WTC11 (cell line): ENCODE measurements at regions not wholly inside any gene's neighbourhood (a gene's known extent, or its start where the extent isn't known, plus 50 kb on each side); places are given as distances from the start of the nearest gene placed in this dataset.

ENCODE experiments used
- ATAC-seq: fragments of 200-7000 bp; cut with Tn5 transposase; 2 replicates; pipeline ENCODE4 v1.10.0; 2021; ENCODE audit warnings: mild to moderate bottlenecking, moderate library complexity
- CTCF ChIA-PET: fragments of 300-600 bp; sonication (Branson Sonifier 250); formaldehyde crosslinking; loops from one replicate; lab custom pipeline; 2021; ENCODE audit warnings: antibody characterized with exemption; lab: Charles Lee
- POLR2A ChIA-PET: fragments of 350-600 bp; sonication (Branson Sonifier 250); formaldehyde crosslinking; loops from one replicate; lab custom pipeline; 2021; ENCODE audit warnings: antibody characterized with exemption; lab: Charles Lee
- DNase-seq: peaks from one replicate; pipeline ENCODE4 v3.0.0; 2021; ENCODE audit warnings: low spot score
- H3K27ac Mint-ChIP-seq: 2 replicates; pipeline ENCODE4 v1.8.0; 2021; ENCODE audit warnings: mixed read lengths
- H3K27me3 Mint-ChIP-seq: 2 replicates; pipeline ENCODE4 v1.8.0; 2021; ENCODE audit warnings: low read depth, mild to moderate bottlenecking, moderate library complexity, mixed read lengths
- H3K36me3 Mint-ChIP-seq: 2 replicates; pipeline ENCODE4 v1.8.0; 2021; ENCODE audit warnings: mixed read lengths
- H3K4me1 Mint-ChIP-seq: 2 replicates; pipeline ENCODE4 v1.8.0; 2022; ENCODE audit warnings: mixed read lengths
- H3K4me3 Mint-ChIP-seq: 2 replicates; pipeline ENCODE4 v1.8.0; 2021; ENCODE audit warnings: mild to moderate bottlenecking, moderate library complexity, mixed read lengths
- H3K9me3 Mint-ChIP-seq: 2 replicates; pipeline ENCODE4 v1.8.0; 2021; ENCODE audit warnings: mixed read lengths
- CREB1 ChIP-seq: sonication (generic); formaldehyde crosslinking; IDR thresholded peaks from 2 replicates; pipeline ENCODE4 v1.8.0; 2023; ENCODE audit warnings: mild to moderate bottlenecking, missing genetic modification reagents
- FOXK1 ChIP-seq: sonication (generic); formaldehyde crosslinking; IDR thresholded peaks from 2 replicates; pipeline ENCODE4 v1.8.0; 2022; ENCODE audit warnings: mild to moderate bottlenecking, moderate library complexity, missing genetic modification reagents
- GRHL2 ChIP-seq: fragments of 250-450 bp; sonication (Bioruptor Pico); IDR thresholded peaks from 2 replicates; pipeline ENCODE4 v1.8.0; 2022; ENCODE audit warnings: mild to moderate bottlenecking, moderate library complexity; ENCODE audit not compliant: insufficient replicate concordance, severe bottlenecking
- HMGA2 ChIP-seq: fragments of 250-450 bp; sonication (Bioruptor Pico); IDR thresholded peaks from 2 replicates; pipeline ENCODE4 v1.4.0; 2021; ENCODE audit warnings: mild to moderate bottlenecking, moderate library complexity
- NFATC4 ChIP-seq: fragments of 250-450 bp; sonication (Bioruptor Pico); IDR thresholded peaks from 2 replicates; pipeline ENCODE4 v1.9.0; 2021; ENCODE audit warnings: mild to moderate bottlenecking
- NFE2L1 ChIP-seq: sonication (generic); formaldehyde crosslinking; IDR thresholded peaks from 2 replicates; pipeline ENCODE4 v1.8.1; 2023; ENCODE audit warnings: missing genetic modification reagents
- NR3C1 ChIP-seq: sonication (generic); formaldehyde crosslinking; conservative IDR thresholded peaks from 2 replicates; pipeline ENCODE4 v1.8.1; 2023; ENCODE audit warnings: low read depth, mild to moderate bottlenecking, missing genetic modification reagents
- PRRX2 ChIP-seq: fragments of 250-450 bp; sonication (Bioruptor Pico); IDR thresholded peaks from 2 replicates; pipeline ENCODE4 v1.8.0; 2021; ENCODE audit warnings: mild to moderate bottlenecking
- ZBTB21 ChIP-seq: sonication (generic); formaldehyde crosslinking; IDR thresholded peaks from 2 replicates; pipeline ENCODE4 v1.8.1; 2023; ENCODE audit warnings: mild to moderate bottlenecking, missing genetic modification reagents, borderline replicate concordance
- ZNF317 ChIP-seq: sonication (generic); formaldehyde crosslinking; IDR thresholded peaks from 2 replicates; pipeline ENCODE4 v1.8.1; 2023; ENCODE audit warnings: low read depth, mild to moderate bottlenecking, moderate library complexity, missing genetic modification reagents, borderline replicate concordance
- ZNF396 ChIP-seq: fragments of 250-450 bp; sonication (Bioruptor Pico); IDR thresholded peaks from 2 replicates; pipeline ENCODE4 v1.8.0; 2021; ENCODE audit warnings: mild to moderate bottlenecking, moderate library complexity, borderline replicate concordance
- ZNF416 ChIP-seq: fragments of 250-450 bp; sonication (Bioruptor Pico); IDR thresholded peaks from 2 replicates; pipeline ENCODE4 v1.9.0; 2021; ENCODE audit warnings: mild to moderate bottlenecking, inconsistent platforms
- TF ChIP-seq, protein P1 (sequence below): sonication (generic); formaldehyde crosslinking; IDR thresholded peaks from 2 replicates; pipeline ENCODE4 v1.8.0; 2023; ENCODE audit warnings: missing genetic modification reagents, mild to moderate bottlenecking, borderline replicate concordance
- TF ChIP-seq, protein P2 (sequence below): sonication (generic); formaldehyde crosslinking; conservative IDR thresholded peaks from 2 replicates; pipeline ENCODE4 v1.8.1; 2022; ENCODE audit warnings: mild to moderate bottlenecking, missing genetic modification reagents
- TF ChIP-seq, protein P3 (sequence below): fragments of 250-450 bp; sonication (Bioruptor Pico); IDR thresholded peaks from 2 replicates; pipeline ENCODE4 v1.8.0; 2021; ENCODE audit warnings: mild to moderate bottlenecking
- TF ChIP-seq, protein P4 (sequence below): sonication (generic); formaldehyde crosslinking; IDR thresholded peaks from 2 replicates; pipeline ENCODE4 v1.8.1; 2022; ENCODE audit warnings: missing genetic modification reagents, borderline replicate concordance
- TF ChIP-seq, protein P5 (sequence below): sonication (generic); formaldehyde crosslinking; IDR thresholded peaks from 2 replicates; pipeline ENCODE4 v1.8.1; 2023; ENCODE audit warnings: mild to moderate bottlenecking, missing genetic modification reagents, moderate library complexity
- TF ChIP-seq, protein P6 (sequence below): fragments of 250-450 bp; sonication (Bioruptor Pico); IDR thresholded peaks from 2 replicates; pipeline ENCODE4 v1.9.0; 2021; ENCODE audit warnings: mild to moderate bottlenecking, borderline replicate concordance
- TF ChIP-seq, protein P7 (sequence below): sonication (generic); formaldehyde crosslinking; IDR thresholded peaks from 2 replicates; pipeline ENCODE4 v1.8.1; 2023; ENCODE audit warnings: mild to moderate bottlenecking, missing genetic modification reagents, borderline replicate concordance
- TF ChIP-seq, protein P8 (sequence below): sonication (generic); formaldehyde crosslinking; IDR thresholded peaks from 2 replicates; pipeline ENCODE4 v1.8.0; 2022; ENCODE audit warnings: mild to moderate bottlenecking, missing genetic modification reagents

DNA sequence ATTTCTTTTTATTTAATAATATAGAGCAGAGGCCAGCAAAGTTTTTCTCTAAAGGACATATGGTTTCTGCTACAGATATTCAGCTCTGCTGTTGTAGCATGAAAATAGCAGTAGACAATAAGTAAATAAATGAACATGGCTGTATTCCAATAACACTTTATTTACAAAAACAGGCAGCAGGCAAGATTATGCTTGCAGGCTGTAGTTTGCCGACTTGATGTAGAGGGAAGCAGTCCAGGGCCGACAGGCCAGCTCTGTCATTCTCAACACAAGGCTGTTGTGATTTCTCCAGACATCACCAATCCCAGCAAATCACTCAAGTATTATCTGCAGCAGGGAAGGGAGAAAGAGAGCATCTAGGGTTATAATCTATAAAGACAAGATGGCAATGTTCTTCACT, 1062.5 kb upstream of the PCDH9 start:
- ChIA-PET POLR2A (no interaction called here), CTCF (no interaction called here)
- Mint-ChIP-seq H3K4me1 (no peaks in the 10 kb centered on the region), H3K27ac (no peak overlapping the region), H3K4me3 (no peak overlapping the region), H3K9me3 (no peaks in the 10 kb centered on the region), H3K27me3 (no peaks in the 10 kb centered on the region), H3K36me3 (no peaks in the 10 kb centered on the region)
- ATAC-seq (no peak), DNase-seq (no peak)
- TF ChIP-seq, protein P1, sequence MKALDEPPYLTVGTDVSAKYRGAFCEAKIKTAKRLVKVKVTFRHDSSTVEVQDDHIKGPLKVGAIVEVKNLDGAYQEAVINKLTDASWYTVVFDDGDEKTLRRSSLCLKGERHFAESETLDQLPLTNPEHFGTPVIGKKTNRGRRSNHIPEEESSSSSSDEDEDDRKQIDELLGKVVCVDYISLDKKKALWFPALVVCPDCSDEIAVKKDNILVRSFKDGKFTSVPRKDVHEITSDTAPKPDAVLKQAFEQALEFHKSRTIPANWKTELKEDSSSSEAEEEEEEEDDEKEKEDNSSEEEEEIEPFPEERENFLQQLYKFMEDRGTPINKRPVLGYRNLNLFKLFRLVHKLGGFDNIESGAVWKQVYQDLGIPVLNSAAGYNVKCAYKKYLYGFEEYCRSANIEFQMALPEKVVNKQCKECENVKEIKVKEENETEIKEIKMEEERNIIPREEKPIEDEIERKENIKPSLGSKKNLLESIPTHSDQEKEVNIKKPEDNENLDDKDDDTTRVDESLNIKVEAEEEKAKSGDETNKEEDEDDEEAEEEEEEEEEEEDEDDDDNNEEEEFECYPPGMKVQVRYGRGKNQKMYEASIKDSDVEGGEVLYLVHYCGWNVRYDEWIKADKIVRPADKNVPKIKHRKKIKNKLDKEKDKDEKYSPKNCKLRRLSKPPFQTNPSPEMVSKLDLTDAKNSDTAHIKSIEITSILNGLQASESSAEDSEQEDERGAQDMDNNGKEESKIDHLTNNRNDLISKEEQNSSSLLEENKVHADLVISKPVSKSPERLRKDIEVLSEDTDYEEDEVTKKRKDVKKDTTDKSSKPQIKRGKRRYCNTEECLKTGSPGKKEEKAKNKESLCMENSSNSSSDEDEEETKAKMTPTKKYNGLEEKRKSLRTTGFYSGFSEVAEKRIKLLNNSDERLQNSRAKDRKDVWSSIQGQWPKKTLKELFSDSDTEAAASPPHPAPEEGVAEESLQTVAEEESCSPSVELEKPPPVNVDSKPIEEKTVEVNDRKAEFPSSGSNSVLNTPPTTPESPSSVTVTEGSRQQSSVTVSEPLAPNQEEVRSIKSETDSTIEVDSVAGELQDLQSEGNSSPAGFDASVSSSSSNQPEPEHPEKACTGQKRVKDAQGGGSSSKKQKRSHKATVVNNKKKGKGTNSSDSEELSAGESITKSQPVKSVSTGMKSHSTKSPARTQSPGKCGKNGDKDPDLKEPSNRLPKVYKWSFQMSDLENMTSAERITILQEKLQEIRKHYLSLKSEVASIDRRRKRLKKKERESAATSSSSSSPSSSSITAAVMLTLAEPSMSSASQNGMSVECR (CRISPR knock-in tag) = no peak
- TF ChIP-seq, protein P2, sequence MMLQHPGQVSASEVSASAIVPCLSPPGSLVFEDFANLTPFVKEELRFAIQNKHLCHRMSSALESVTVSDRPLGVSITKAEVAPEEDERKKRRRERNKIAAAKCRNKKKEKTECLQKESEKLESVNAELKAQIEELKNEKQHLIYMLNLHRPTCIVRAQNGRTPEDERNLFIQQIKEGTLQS = no peak
- no peak for TF ChIP-seq NFE2L1 (CRISPR knock-in tag)
- TF ChIP-seq FOXK1 (CRISPR knock-in tag) = no peak
- TF ChIP-seq ZBTB21 = no peak
- TF ChIP-seq ZNF416 (CRISPR knock-in tag) = no peak
- no peak for TF ChIP-seq GRHL2 (CRISPR knock-in tag)
- TF ChIP-seq CREB1 = no peak
- TF ChIP-seq, protein P3, sequence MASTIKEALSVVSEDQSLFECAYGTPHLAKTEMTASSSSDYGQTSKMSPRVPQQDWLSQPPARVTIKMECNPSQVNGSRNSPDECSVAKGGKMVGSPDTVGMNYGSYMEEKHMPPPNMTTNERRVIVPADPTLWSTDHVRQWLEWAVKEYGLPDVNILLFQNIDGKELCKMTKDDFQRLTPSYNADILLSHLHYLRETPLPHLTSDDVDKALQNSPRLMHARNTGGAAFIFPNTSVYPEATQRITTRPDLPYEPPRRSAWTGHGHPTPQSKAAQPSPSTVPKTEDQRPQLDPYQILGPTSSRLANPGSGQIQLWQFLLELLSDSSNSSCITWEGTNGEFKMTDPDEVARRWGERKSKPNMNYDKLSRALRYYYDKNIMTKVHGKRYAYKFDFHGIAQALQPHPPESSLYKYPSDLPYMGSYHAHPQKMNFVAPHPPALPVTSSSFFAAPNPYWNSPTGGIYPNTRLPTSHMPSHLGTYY (CRISPR knock-in tag) = no peak
- TF ChIP-seq, protein P4, sequence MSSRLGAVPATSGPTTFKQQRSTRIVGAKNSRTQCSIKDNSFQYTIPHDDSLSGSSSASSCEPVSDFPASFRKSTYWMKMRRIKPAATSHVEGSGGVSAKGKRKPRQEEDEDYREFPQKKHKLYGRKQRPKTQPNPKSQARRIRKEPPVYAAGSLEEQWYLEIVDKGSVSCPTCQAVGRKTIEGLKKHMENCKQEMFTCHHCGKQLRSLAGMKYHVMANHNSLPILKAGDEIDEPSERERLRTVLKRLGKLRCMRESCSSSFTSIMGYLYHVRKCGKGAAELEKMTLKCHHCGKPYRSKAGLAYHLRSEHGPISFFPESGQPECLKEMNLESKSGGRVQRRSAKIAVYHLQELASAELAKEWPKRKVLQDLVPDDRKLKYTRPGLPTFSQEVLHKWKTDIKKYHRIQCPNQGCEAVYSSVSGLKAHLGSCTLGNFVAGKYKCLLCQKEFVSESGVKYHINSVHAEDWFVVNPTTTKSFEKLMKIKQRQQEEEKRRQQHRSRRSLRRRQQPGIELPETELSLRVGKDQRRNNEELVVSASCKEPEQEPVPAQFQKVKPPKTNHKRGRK (CRISPR knock-in tag) = no peak
- TF ChIP-seq, protein P5, sequence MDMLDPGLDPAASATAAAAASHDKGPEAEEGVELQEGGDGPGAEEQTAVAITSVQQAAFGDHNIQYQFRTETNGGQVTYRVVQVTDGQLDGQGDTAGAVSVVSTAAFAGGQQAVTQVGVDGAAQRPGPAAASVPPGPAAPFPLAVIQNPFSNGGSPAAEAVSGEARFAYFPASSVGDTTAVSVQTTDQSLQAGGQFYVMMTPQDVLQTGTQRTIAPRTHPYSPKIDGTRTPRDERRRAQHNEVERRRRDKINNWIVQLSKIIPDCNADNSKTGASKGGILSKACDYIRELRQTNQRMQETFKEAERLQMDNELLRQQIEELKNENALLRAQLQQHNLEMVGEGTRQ (CRISPR knock-in tag) = no peak
- TF ChIP-seq, protein P6, sequence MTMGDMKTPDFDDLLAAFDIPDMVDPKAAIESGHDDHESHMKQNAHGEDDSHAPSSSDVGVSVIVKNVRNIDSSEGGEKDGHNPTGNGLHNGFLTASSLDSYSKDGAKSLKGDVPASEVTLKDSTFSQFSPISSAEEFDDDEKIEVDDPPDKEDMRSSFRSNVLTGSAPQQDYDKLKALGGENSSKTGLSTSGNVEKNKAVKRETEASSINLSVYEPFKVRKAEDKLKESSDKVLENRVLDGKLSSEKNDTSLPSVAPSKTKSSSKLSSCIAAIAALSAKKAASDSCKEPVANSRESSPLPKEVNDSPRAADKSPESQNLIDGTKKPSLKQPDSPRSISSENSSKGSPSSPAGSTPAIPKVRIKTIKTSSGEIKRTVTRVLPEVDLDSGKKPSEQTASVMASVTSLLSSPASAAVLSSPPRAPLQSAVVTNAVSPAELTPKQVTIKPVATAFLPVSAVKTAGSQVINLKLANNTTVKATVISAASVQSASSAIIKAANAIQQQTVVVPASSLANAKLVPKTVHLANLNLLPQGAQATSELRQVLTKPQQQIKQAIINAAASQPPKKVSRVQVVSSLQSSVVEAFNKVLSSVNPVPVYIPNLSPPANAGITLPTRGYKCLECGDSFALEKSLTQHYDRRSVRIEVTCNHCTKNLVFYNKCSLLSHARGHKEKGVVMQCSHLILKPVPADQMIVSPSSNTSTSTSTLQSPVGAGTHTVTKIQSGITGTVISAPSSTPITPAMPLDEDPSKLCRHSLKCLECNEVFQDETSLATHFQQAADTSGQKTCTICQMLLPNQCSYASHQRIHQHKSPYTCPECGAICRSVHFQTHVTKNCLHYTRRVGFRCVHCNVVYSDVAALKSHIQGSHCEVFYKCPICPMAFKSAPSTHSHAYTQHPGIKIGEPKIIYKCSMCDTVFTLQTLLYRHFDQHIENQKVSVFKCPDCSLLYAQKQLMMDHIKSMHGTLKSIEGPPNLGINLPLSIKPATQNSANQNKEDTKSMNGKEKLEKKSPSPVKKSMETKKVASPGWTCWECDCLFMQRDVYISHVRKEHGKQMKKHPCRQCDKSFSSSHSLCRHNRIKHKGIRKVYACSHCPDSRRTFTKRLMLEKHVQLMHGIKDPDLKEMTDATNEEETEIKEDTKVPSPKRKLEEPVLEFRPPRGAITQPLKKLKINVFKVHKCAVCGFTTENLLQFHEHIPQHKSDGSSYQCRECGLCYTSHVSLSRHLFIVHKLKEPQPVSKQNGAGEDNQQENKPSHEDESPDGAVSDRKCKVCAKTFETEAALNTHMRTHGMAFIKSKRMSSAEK (CRISPR knock-in tag) = no peak
- no peak for TF ChIP-seq NFATC4 (CRISPR knock-in tag)
- no peak for TF ChIP-seq HMGA2 (CRISPR knock-in tag)
- TF ChIP-seq ZNF396 (CRISPR knock-in tag) = no peak
- TF ChIP-seq ZNF317 (CRISPR knock-in tag) = no peak
- no peak for TF ChIP-seq PRRX2 (CRISPR knock-in tag)
- TF ChIP-seq, protein P7, sequence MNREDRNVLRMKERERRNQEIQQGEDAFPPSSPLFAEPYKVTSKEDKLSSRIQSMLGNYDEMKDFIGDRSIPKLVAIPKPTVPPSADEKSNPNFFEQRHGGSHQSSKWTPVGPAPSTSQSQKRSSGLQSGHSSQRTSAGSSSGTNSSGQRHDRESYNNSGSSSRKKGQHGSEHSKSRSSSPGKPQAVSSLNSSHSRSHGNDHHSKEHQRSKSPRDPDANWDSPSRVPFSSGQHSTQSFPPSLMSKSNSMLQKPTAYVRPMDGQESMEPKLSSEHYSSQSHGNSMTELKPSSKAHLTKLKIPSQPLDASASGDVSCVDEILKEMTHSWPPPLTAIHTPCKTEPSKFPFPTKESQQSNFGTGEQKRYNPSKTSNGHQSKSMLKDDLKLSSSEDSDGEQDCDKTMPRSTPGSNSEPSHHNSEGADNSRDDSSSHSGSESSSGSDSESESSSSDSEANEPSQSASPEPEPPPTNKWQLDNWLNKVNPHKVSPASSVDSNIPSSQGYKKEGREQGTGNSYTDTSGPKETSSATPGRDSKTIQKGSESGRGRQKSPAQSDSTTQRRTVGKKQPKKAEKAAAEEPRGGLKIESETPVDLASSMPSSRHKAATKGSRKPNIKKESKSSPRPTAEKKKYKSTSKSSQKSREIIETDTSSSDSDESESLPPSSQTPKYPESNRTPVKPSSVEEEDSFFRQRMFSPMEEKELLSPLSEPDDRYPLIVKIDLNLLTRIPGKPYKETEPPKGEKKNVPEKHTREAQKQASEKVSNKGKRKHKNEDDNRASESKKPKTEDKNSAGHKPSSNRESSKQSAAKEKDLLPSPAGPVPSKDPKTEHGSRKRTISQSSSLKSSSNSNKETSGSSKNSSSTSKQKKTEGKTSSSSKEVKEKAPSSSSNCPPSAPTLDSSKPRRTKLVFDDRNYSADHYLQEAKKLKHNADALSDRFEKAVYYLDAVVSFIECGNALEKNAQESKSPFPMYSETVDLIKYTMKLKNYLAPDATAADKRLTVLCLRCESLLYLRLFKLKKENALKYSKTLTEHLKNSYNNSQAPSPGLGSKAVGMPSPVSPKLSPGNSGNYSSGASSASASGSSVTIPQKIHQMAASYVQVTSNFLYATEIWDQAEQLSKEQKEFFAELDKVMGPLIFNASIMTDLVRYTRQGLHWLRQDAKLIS (CRISPR knock-in tag) = no peak
- TF ChIP-seq NR3C1 (CRISPR knock-in tag) = no peak
- TF ChIP-seq, protein P8, sequence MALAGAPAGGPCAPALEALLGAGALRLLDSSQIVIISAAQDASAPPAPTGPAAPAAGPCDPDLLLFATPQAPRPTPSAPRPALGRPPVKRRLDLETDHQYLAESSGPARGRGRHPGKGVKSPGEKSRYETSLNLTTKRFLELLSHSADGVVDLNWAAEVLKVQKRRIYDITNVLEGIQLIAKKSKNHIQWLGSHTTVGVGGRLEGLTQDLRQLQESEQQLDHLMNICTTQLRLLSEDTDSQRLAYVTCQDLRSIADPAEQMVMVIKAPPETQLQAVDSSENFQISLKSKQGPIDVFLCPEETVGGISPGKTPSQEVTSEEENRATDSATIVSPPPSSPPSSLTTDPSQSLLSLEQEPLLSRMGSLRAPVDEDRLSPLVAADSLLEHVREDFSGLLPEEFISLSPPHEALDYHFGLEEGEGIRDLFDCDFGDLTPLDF (CRISPR knock-in tag) = no peak
